GM23338 (cell line): ENCODE measurements at regions not wholly inside any gene's neighbourhood (a gene's known extent, or its start where the extent isn't known, plus 50 kb on each side); places are given as distances from the start of the nearest gene placed in this dataset.
A peak's percentile ranks its signal among the peaks of the same experiment; 100 is the strongest.

Experiments
- ATAC-seq: fragments of 200-7000 bp; cut with Tn5 transposase; 3 replicates; pipeline ENCODE4 v1.9.1; 2020
- DNase-seq: peaks from one replicate; pipeline ENCODE4 v3.0.0-alpha.2; 2015; ENCODE audit warnings: low spot score
- H2AFZ ChIP-seq: fragments of 200-600 bp; sonication (generic); 2 replicates; pipeline ENCODE4 v1.8.0; 2016; ENCODE audit warnings: antibody characterized with exemption, mild to moderate bottlenecking, moderate library complexity
- H3F3A ChIP-seq: fragments of 200-600 bp; sonication (generic); replicated peaks from 2 replicates; pipeline ENCODE4 v1.8.0; 2017; ENCODE audit warnings: antibody characterized with exemption, mixed run types, low read depth
- H3K27ac ChIP-seq: fragments of 200-600 bp; sonication (generic); 2 replicates; pipeline ENCODE4 v1.6.1; 2016; ENCODE audit warnings: low read depth
- H3K27me3 ChIP-seq: fragments of 200-600 bp; sonication (generic); 2 replicates; pipeline ENCODE4 v1.8.0; 2016; ENCODE audit warnings: mild to moderate bottlenecking, mixed run types, moderate library complexity; ENCODE audit not compliant: insufficient read depth
- H3K36me3 ChIP-seq: fragments of 200-600 bp; sonication (generic); 2 replicates; pipeline ENCODE4 v1.8.0; 2016; ENCODE audit warnings: mild to moderate bottlenecking; ENCODE audit not compliant: insufficient read depth
- H3K4me1 ChIP-seq: fragments of 200-600 bp; sonication (generic); 2 replicates; pipeline ENCODE4 v1.8.0; 2016; ENCODE audit warnings: mild to moderate bottlenecking, moderate library complexity; ENCODE audit not compliant: insufficient read depth
- H3K4me2 ChIP-seq: fragments of 200-600 bp; sonication (generic); 2 replicates; pipeline ENCODE4 v1.7.1; 2017; ENCODE audit warnings: mixed run types
- H3K4me3 ChIP-seq: fragments of 200-600 bp; sonication (generic); 2 replicates; pipeline ENCODE4 v1.6.1; 2016; ENCODE audit warnings: mixed run types
- H3K79me2 ChIP-seq: fragments of 200-600 bp; sonication (generic); replicated peaks from 2 replicates; pipeline ENCODE4 v1.8.0; 2017; ENCODE audit warnings: mild to moderate bottlenecking; ENCODE audit not compliant: insufficient read depth
- H3K9me2 ChIP-seq: fragments of 200-600 bp; sonication (generic); 2 replicates; pipeline ENCODE4 v1.8.0; 2017; ENCODE audit not compliant: insufficient read depth
- H4K20me1 ChIP-seq: fragments of 200-600 bp; sonication (generic); replicated peaks from 2 replicates; pipeline ENCODE4 v1.8.0; 2017; ENCODE audit warnings: mild to moderate bottlenecking; ENCODE audit not compliant: insufficient read depth
- H3K27ac Mint-ChIP-seq: 2 replicates; pipeline ENCODE4 v1.8.0; 2020; ENCODE audit warnings: inconsistent platforms, mild to moderate bottlenecking, moderate library complexity, mixed read lengths
- H3K27me3 Mint-ChIP-seq: 3 replicates; pipeline ENCODE4 v1.8.0; 2022; ENCODE audit warnings: low read depth, mild to moderate bottlenecking, moderate library complexity, mixed read lengths, inconsistent platforms; ENCODE audit not compliant: insufficient read depth, poor library complexity
- H3K36me3 Mint-ChIP-seq: 3 replicates; pipeline ENCODE4 v1.8.0; 2021; ENCODE audit warnings: low read depth, mild to moderate bottlenecking, inconsistent platforms, moderate library complexity, mixed read lengths
- H3K4me1 Mint-ChIP-seq: 3 replicates; pipeline ENCODE4 v1.8.0; 2020; ENCODE audit warnings: mild to moderate bottlenecking, inconsistent platforms, mixed read lengths
- H3K4me3 Mint-ChIP-seq: 3 replicates; pipeline ENCODE4 v1.8.0; 2021; ENCODE audit warnings: moderate library complexity, mild to moderate bottlenecking, inconsistent platforms, mixed read lengths
- H3K9me3 Mint-ChIP-seq: 3 replicates; pipeline ENCODE4 v1.8.0; 2020; ENCODE audit warnings: moderate library complexity, mild to moderate bottlenecking, inconsistent platforms, mixed read lengths
- CREB1 ChIP-seq: fragments of 250-450 bp; sonication (Bioruptor Pico); IDR thresholded peaks from 2 replicates; pipeline ENCODE4 v1.5.0; 2020; ENCODE audit warnings: low read depth, mild to moderate bottlenecking, moderate library complexity
- CTCF ChIP-seq, 2 experiments: fragments of 200-600 bp in 1 of 2; sonication (generic) in 1 of 2; conservative IDR thresholded peaks; 2 replicates each; pipeline versions ENCODE4 v1.5.1 to v1.6.1; 2016 to 2017; ENCODE audit warnings: antibody characterized with exemption in 2 of 2, low read depth in 2 of 2, mild to moderate bottlenecking in 2 of 2, moderate library complexity in 1 of 2
- ETS1 ChIP-seq: IDR thresholded peaks from 2 replicates; pipeline ENCODE4 v1.6.1; 2016; ENCODE audit warnings: antibody characterized with exemption
- EZH2 ChIP-seq: fragments of 200-600 bp; sonication (generic); IDR thresholded peaks from one replicate; pipeline ENCODE4 v1.8.0; 2017; ENCODE audit warnings: antibody characterized with exemption, mild to moderate bottlenecking, low read depth; ENCODE audit not compliant: unreplicated experiment
- EZH2phosphoT487 ChIP-seq: fragments of 200-600 bp; sonication (generic); IDR thresholded peaks from one replicate; pipeline ENCODE4 v1.8.1; 2018; ENCODE audit warnings: antibody characterized with exemption; ENCODE audit not compliant: unreplicated experiment
- JUNB ChIP-seq: IDR thresholded peaks from one replicate; pipeline ENCODE4 v1.6.1; 2016; ENCODE audit warnings: antibody characterized with exemption; ENCODE audit not compliant: unreplicated experiment
- NANOG ChIP-seq: IDR thresholded peaks from 2 replicates; pipeline ENCODE4 v1.6.1; 2016; ENCODE audit warnings: antibody characterized with exemption, borderline replicate concordance
- POLR2AphosphoS5 ChIP-seq: IDR thresholded peaks from 2 replicates; pipeline ENCODE4 v1.6.1; 2016; ENCODE audit warnings: antibody characterized with exemption, low read depth
- REST ChIP-seq: IDR thresholded peaks from one replicate; pipeline ENCODE4 v1.6.1; 2018; ENCODE audit warnings: antibody characterized with exemption; ENCODE audit not compliant: unreplicated experiment
- STAT1 ChIP-seq: IDR thresholded peaks from one replicate; pipeline ENCODE4 v1.6.1; 2016; ENCODE audit warnings: antibody characterized with exemption; ENCODE audit not compliant: unreplicated experiment
- ZNF114 ChIP-seq: fragments of 250-450 bp; sonication (Bioruptor Pico); IDR thresholded peaks from 2 replicates; pipeline ENCODE4 v1.5.0; 2020; ENCODE audit warnings: mild to moderate bottlenecking, moderate library complexity
- ZNF331 ChIP-seq: fragments of 250-450 bp; sonication (Bioruptor Pico); IDR thresholded peaks from 2 replicates; pipeline ENCODE4 v1.5.0; 2020; ENCODE audit warnings: low read depth, mild to moderate bottlenecking, moderate library complexity

- TF ChIP-seq EZH2phosphoT487 (no peak), ZNF331 (CRISPR knock-in tag) (no peak), ZNF114 (no peak), NANOG (no peak), EZH2 (no peak), ETS1 (no peak), REST (no peak), CTCF (conservative IDR thresholded peaks at IDR 0.05; ENCODE audit: low read depth in 2 of 2) (no peak), CREB1 (CRISPR knock-in tag) (no peak)
These were observed 357.2 kb upstream of the SULF2 start (continued) for GRCh38 chr20:48142516-48142773.

GRCh38 chr20:48141660-48142515 lies 356.6 kb upstream of the SULF2 start:
- no peaks in the 10 kb centered on the region for H3K27me3 ChIP-seq
- ATAC-seq: no peak
- no peaks in the 10 kb centered on the region for H3K9me2 ChIP-seq
- no peak overlapping the region for H3K4me2 ChIP-seq
- Mint-ChIP-seq H3K4me1 (peaks cover 6% of the 10 kb centered on the region; the same call in 2 of the 3 replicates), H3K9me3 (peaks cover 24% of the 10 kb centered on the region), H3K27ac (no peak overlapping the region), H3K36me3 (peaks cover 7% of the 10 kb centered on the region), H3K4me3 (no peak overlapping the region), H3K27me3 (peaks cover 7% of the 10 kb centered on the region)
- no peak for TF ChIP-seq CREB1 (CRISPR knock-in tag)
- TF ChIP-seq NANOG: no peak
- TF ChIP-seq JUNB: no peak
- TF ChIP-seq POLR2AphosphoS5: no peak
- no peak for TF ChIP-seq ZNF331 (CRISPR knock-in tag)
- TF ChIP-seq STAT1: no peak
- no peak for TF ChIP-seq REST
- no peak for TF ChIP-seq CTCF (conservative IDR thresholded peaks at IDR 0.05; ENCODE audit: low read depth in 2 of 2)
- TF ChIP-seq ETS1: no peak
- no peak for TF ChIP-seq EZH2
- TF ChIP-seq EZH2phosphoT487: no peak
- H3K4me1 ChIP-seq: no peaks in the 10 kb centered on the region
- H3K4me3 ChIP-seq: no peak overlapping the region
- H4K20me1 ChIP-seq: no peaks in the 10 kb centered on the region
- no peaks in the 10 kb centered on the region for H3F3A ChIP-seq
- H2AFZ ChIP-seq: peak overlapping the region; percentile 59; the same call in 1 of the 2 replicates
- H3K36me3 ChIP-seq: no peaks in the 10 kb centered on the region; the same call in 1 of the 2 replicates
- H3K27ac ChIP-seq: no peak overlapping the region
- no peaks in the 10 kb centered on the region for H3K79me2 ChIP-seq
- DNase-seq: no peak
